OCI-LY3 (cell line): ENCODE measurements at regions not wholly inside any gene's neighbourhood (a gene's known extent, or its start where the extent isn't known, plus 50 kb on each side); places are given as distances from the start of the nearest gene placed in this dataset.
"Not testable (repeated sequence)": the region's sequence is repeated elsewhere in the genome, so short reads cannot be mapped to it uniquely, and the experiment has no call there.

Experiments
- EZH2phosphoT487 ChIP-seq: fragments of 200-600 bp; shearing (Covaris generic); IDR thresholded peaks from 2 replicates; pipeline ENCODE4 v1.6.1; 2018; ENCODE audit warnings: antibody characterized with exemption, mixed run types, low read depth
- TF ChIP-seq, protein P1 (sequence below): fragments of 200-600, 300-600 bp; sonication (generic); IDR thresholded peaks from 2 replicates; pipeline ENCODE4 v1.5.1; 2014; ENCODE audit warnings: antibody characterized with exemption, low read length, low read depth

- TF ChIP-seq EZH2phosphoT487: not testable (repeated sequence)
- TF ChIP-seq, protein P1, sequence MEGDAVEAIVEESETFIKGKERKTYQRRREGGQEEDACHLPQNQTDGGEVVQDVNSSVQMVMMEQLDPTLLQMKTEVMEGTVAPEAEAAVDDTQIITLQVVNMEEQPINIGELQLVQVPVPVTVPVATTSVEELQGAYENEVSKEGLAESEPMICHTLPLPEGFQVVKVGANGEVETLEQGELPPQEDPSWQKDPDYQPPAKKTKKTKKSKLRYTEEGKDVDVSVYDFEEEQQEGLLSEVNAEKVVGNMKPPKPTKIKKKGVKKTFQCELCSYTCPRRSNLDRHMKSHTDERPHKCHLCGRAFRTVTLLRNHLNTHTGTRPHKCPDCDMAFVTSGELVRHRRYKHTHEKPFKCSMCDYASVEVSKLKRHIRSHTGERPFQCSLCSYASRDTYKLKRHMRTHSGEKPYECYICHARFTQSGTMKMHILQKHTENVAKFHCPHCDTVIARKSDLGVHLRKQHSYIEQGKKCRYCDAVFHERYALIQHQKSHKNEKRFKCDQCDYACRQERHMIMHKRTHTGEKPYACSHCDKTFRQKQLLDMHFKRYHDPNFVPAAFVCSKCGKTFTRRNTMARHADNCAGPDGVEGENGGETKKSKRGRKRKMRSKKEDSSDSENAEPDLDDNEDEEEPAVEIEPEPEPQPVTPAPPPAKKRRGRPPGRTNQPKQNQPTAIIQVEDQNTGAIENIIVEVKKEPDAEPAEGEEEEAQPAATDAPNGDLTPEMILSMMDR: not testable (repeated sequence)
These were observed 695.9 kb upstream of the ADGRL4 start for GRCh38 chr1:79702336-79702999.
